Panc1 (cell line): ENCODE measurements at regions not wholly inside any gene's neighbourhood (a gene's known extent, or its start where the extent isn't known, plus 50 kb on each side); places are given as distances from the start of the nearest gene placed in this dataset.

Experiments used
- CTCF ChIP-seq: fragments of 450-650 bp; IDR thresholded peaks from 2 replicates; pipeline ENCODE4 v1.5.1; 2017; ENCODE audit warnings: mild to moderate bottlenecking
- TCF7L2 ChIP-seq: IDR thresholded peaks from 2 replicates; pipeline ENCODE4 v1.6.1; 2011; ENCODE audit warnings: mild to moderate bottlenecking, low read depth, low read length, inconsistent platforms

DNA sequence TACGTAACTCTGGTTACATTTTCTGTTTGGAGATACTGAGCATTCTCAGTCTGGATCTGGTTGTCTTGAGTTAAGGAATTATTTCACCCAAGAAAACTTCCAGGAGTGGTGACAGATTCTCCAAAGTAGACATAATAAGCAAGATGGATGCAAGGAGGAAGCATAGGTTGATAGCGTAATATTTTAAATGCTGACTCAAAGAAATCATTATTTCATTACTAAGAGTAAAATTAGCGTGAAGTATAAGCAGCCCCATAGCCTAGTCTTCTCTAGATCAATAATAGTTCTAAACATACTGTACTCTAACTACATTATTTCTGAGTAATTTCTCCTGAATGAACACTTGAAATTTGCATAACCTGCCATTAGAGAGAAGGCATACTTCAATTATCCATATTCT, 57.5 kb upstream of the MS4A8 start:
- no peak for TF ChIP-seq TCF7L2
- no peak for TF ChIP-seq CTCF
